ENCODE measurements at regions not wholly inside any gene's neighbourhood (a gene's known extent, or its start where the extent isn't known, plus 50 kb on each side); places are given as distances from the start of the nearest gene placed in this dataset.

- Histone ChIP-seq H4K5ac (ENCODE audit: insufficient read length, low read depth, low read length) (no peak overlapping the region), H2BK15ac (ENCODE audit: low read length) (no peak overlapping the region), H3K9ac (replicated peaks in 1 of 4; ENCODE audit: extremely low read depth in 1 of 4, low read depth in 3 of 4, low read length in 3 of 4) (no peak overlapping the region), H3K79me1 (ENCODE audit: low read depth, low read length) (no peaks in the 10 kb centered on the region), H3K27me3 (replicated peaks in 1 of 4; ENCODE audit: control insufficient read depth in 3 of 4, extremely low read depth in 1 of 4, insufficient read depth in 3 of 4, low read length in 3 of 4) (no peaks in the 10 kb centered on the region), H3K4ac (replicated peaks; ENCODE audit: insufficient read length, low read depth, low read length) (no peak overlapping the region), H3K23ac (ENCODE audit: insufficient read length) (no peak overlapping the region), H3K4me1 (replicated peaks in 1 of 4; ENCODE audit: control insufficient read depth in 3 of 4, insufficient read depth in 4 of 4, low read length in 3 of 4) (no peaks in the 10 kb centered on the region), H4K91ac (replicated peaks; ENCODE audit: insufficient read length, low read length) (no peak overlapping the region), H3K56ac (replicated peaks; ENCODE audit: insufficient read length, low read depth, low read length) (no peak overlapping the region), H3K14ac (ENCODE audit: insufficient read length) (no peak overlapping the region), H3K27ac (ENCODE audit: low read depth, low read length) (no peak overlapping the region), H2BK120ac (replicated peaks; ENCODE audit: low read depth, low read length) (no peak overlapping the region), H3K4me2 (ENCODE audit: insufficient read depth in 1 of 2, low read depth in 2 of 2, low read length in 2 of 2) (no peak overlapping the region), H3K18ac (ENCODE audit: extremely low read depth, low read length) (no peak overlapping the region), H2BK12ac (ENCODE audit: low read depth, low read length) (no peak overlapping the region), H3K36me3 (ENCODE audit: control insufficient read depth in 2 of 4, insufficient read depth in 4 of 4, low read length in 3 of 4) (no peaks in the 10 kb centered on the region), H2AFZ (ENCODE audit: low read length) (no peak overlapping the region), H3K4me3 (ENCODE audit: extremely low read depth in 1 of 4, insufficient read depth in 2 of 4, low read depth in 3 of 4, low read length in 4 of 4) (no peak overlapping the region), H3K79me2 (ENCODE audit: control insufficient read depth in 1 of 2, insufficient read depth in 2 of 2, low read length in 2 of 2) (no peaks in the 10 kb centered on the region), H3K9me3 (ENCODE audit: insufficient read depth in 2 of 2, low read depth in 1 of 2, low read length in 1 of 2) (peaks cover 13 to 25% of the 10 kb centered on the region in 2 experiments), H4K20me1 (replicated peaks in 1 of 2; ENCODE audit: control insufficient read depth in 1 of 2, insufficient read depth in 2 of 2, low read length in 2 of 2) (no peaks in the 10 kb centered on the region), H2BK20ac (ENCODE audit: low read length) (no peak overlapping the region), H2BK5ac (ENCODE audit: low read depth, low read length) (no peak overlapping the region), H3K23me2 (ENCODE audit: low read depth, low read length) (no peaks in the 10 kb centered on the region), H2AK5ac (ENCODE audit: low read depth, low read length) (no peak overlapping the region), H4K8ac (ENCODE audit: extremely low read depth, insufficient read depth, low read length) (no peak overlapping the region)
- CTCF ChIA-PET (ENCODE audit: partially characterized antibody): no interaction called here
- 92% methylated on average over 6 of the region's 6 CpGs; no CpG with 5 or more reads in 1 of the 2 experiments for WGBS, 2 experiments (ENCODE audit: extremely low coverage in 1 of 2, insufficient coverage in 1 of 2, insufficient read length in 1 of 2, insufficient replicate concordance in 2 of 2, low coverage in 1 of 2, low lambda C conversion rate in 2 of 2, missing lambda C conversion rate in 1 of 2)
- DNase-seq (ENCODE audit: low read depth in 1 of 2, low spot score in 2 of 2) (no peak), FAIRE-seq (no peak)
- POLR2A ChIA-PET (ENCODE audit: partially characterized antibody): no interaction called here
- TF ChIP-seq RNF2 (IDR thresholded peaks at IDR 0.05; ENCODE audit: borderline replicate concordance, low read depth, low read length, missing control alignments, poor library complexity, severe bottlenecking) (no peak), GTF2F1 (IDR thresholded peaks at IDR 0.05; ENCODE audit: borderline replicate concordance, low read depth, low read length) (no peak), SP4 (IDR thresholded peaks at IDR 0.05; ENCODE audit: low read length) (no peak), SP1 (IDR thresholded peaks at IDR 0.05; ENCODE audit: low read depth, low read length) (no peak), BRCA1 (IDR thresholded peaks at IDR 0.05; ENCODE audit: low read depth, low read length) (no peak), FOSL1 (IDR thresholded peaks at IDR 0.05; ENCODE audit: insufficient read depth, low read depth, low read length) (no peak), HDAC6 (IDR thresholded peaks at IDR 0.05; ENCODE audit: low read depth, low read length) (no peak), USF2 (IDR thresholded peaks at IDR 0.05; ENCODE audit: low read length) (no peak), TAF1 (IDR thresholded peaks at IDR 0.05; ENCODE audit: low read depth, low read length) (no peak), YY1 (IDR thresholded peaks at IDR 0.05; ENCODE audit: low read depth, low read length) (no peak), MAFK (IDR thresholded peaks at IDR 0.05; ENCODE audit: low read depth, low read length) (no peak), JUND (IDR thresholded peaks at IDR 0.05; ENCODE audit: low read length) (no peak), PHF8 (conservative IDR thresholded peaks at IDR 0.05; ENCODE audit: low read depth, low read length) (no peak)
Observed at GRCh38 chr2:241935774-241936173, 66.2 kb downstream of the RTP5 start.

All from H1 (cell line).